ENCODE measurements at regions not wholly inside any gene's neighbourhood (a gene's known extent, or its start where the extent isn't known, plus 50 kb on each side); places are given as distances from the start of the nearest gene placed in this dataset.

DNA sequence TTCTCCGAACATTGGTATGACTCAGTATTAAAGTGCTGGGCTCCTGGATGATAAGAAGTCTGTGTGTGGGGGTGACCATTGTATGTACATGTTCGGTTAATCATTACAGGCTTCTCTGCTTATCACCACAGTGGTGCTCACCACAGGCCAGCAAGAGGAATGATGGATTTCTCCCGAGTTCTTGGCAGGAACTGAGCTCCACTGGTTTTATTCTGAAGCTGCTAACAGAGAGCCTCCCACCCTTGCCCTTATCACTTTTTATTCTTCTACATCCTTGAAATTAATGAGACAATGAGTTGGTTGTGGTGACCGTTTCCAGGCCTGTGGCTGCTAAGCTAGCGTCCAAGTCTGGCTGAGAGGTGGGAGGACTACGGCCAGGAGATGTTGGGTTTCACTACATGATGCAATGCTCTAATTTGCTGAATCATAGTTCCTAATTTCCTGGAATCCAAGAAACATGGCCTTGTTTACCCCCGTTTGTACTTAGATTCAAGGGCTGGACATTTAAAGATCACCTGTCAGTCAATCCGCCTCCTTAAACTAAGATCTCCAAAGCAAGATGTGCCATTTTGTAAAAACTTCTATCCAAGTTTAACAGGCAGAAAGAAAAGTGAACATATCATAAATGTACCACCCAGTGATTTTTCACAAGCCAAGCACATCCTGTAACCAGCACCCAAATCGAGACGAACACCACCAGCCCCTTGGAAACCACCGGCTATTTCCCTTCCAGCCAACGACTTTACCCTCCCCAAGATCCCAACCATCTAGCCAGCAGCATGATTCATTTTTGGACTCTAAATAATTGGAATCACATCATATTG is 172.5 kb downstream of the FOXA2 start (continued):
- TF ChIP-seq, protein P1, sequence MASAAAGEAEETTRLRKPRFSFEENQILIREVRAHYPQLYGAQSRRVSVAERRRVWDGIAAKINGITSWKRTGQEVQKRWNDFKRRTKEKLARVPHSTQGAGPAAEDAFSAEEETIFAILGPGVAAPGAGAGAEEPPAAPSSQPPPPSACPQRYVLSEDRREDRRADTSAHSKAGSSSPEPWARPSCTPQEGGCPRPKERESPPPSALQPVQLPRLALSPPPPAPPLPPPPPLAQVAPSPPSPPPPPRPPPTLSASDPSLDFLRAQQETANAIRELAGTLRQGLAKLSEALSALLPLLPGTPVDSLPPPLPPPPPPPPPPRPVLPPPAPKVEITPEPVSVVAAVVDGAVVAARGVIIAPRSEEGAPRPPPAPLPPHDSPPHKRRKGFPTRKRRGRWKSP (CRISPR knock-in tag; IDR thresholded peaks at IDR 0.05), result peak; percentile 76; the same call in 1 of the 2 replicates
- TF ChIP-seq KLF6 (CRISPR knock-in tag; IDR thresholded peaks at IDR 0.05) (no peak), EHMT2 (IDR thresholded peaks at IDR 0.05; ENCODE audit: borderline replicate concordance, low read depth, low read length) (peak; percentile 87), ATF7-NPFF (CRISPR knock-in tag; IDR thresholded peaks at IDR 0.05; ENCODE audit: low read depth) (no peak), KLF9 (CRISPR knock-in tag; IDR thresholded peaks at IDR 0.05; ENCODE audit: low read depth) (no peak), ZNF501 (CRISPR knock-in tag; IDR thresholded peaks at IDR 0.05) (peak; percentile 90), ZNF549 (CRISPR knock-in tag; IDR thresholded peaks at IDR 0.05) (no peak), SOX6 (IDR thresholded peaks at IDR 0.05) (no peak), SOX6 (CRISPR knock-in tag; IDR thresholded peaks at IDR 0.05) (peak; percentile 93), ZSCAN29 (CRISPR knock-in tag; conservative IDR thresholded peaks at IDR 0.05) (peak; percentile 55; the same call in 1 of the 2 replicates), MYC (CRISPR knock-in tag; IDR thresholded peaks at IDR 0.05; ENCODE audit: borderline replicate concordance) (no peak)
- TF ChIP-seq, protein P2, sequence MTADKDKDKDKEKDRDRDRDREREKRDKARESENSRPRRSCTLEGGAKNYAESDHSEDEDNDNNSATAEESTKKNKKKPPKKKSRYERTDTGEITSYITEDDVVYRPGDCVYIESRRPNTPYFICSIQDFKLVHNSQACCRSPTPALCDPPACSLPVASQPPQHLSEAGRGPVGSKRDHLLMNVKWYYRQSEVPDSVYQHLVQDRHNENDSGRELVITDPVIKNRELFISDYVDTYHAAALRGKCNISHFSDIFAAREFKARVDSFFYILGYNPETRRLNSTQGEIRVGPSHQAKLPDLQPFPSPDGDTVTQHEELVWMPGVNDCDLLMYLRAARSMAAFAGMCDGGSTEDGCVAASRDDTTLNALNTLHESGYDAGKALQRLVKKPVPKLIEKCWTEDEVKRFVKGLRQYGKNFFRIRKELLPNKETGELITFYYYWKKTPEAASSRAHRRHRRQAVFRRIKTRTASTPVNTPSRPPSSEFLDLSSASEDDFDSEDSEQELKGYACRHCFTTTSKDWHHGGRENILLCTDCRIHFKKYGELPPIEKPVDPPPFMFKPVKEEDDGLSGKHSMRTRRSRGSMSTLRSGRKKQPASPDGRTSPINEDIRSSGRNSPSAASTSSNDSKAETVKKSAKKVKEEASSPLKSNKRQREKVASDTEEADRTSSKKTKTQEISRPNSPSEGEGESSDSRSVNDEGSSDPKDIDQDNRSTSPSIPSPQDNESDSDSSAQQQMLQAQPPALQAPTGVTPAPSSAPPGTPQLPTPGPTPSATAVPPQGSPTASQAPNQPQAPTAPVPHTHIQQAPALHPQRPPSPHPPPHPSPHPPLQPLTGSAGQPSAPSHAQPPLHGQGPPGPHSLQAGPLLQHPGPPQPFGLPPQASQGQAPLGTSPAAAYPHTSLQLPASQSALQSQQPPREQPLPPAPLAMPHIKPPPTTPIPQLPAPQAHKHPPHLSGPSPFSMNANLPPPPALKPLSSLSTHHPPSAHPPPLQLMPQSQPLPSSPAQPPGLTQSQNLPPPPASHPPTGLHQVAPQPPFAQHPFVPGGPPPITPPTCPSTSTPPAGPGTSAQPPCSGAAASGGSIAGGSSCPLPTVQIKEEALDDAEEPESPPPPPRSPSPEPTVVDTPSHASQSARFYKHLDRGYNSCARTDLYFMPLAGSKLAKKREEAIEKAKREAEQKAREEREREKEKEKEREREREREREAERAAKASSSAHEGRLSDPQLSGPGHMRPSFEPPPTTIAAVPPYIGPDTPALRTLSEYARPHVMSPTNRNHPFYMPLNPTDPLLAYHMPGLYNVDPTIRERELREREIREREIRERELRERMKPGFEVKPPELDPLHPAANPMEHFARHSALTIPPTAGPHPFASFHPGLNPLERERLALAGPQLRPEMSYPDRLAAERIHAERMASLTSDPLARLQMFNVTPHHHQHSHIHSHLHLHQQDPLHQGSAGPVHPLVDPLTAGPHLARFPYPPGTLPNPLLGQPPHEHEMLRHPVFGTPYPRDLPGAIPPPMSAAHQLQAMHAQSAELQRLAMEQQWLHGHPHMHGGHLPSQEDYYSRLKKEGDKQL (CRISPR knock-in tag; IDR thresholded peaks at IDR 0.05; ENCODE audit: low read depth), result no peak; the same call in none of the 2 replicates
- TF ChIP-seq, protein P3, sequence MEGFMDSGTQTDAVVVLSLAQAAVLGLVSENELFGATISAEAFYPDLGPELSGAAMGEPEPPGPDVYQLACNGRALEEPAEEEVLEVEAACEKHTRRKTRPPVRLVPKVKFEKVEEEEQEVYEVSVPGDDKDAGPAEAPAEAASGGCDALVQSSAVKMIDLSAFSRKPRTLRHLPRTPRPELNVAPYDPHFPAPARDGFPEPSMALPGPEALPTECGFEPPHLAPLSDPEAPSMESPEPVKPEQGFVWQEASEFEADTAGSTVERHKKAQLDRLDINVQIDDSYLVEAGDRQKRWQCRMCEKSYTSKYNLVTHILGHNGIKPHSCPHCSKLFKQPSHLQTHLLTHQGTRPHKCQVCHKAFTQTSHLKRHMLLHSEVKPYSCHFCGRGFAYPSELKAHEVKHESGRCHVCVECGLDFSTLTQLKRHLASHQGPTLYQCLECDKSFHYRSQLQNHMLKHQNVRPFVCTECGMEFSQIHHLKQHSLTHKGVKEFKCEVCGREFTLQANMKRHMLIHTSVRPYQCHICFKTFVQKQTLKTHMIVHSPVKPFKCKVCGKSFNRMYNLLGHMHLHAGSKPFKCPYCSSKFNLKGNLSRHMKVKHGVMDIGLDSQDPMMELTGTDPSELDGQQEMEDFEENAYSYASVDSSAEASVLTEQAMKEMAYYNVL (CRISPR knock-in tag; IDR thresholded peaks at IDR 0.05; ENCODE audit: borderline replicate concordance), result peak; percentile 69; the same call in 1 of the 2 replicates
- TF ChIP-seq, protein P4, sequence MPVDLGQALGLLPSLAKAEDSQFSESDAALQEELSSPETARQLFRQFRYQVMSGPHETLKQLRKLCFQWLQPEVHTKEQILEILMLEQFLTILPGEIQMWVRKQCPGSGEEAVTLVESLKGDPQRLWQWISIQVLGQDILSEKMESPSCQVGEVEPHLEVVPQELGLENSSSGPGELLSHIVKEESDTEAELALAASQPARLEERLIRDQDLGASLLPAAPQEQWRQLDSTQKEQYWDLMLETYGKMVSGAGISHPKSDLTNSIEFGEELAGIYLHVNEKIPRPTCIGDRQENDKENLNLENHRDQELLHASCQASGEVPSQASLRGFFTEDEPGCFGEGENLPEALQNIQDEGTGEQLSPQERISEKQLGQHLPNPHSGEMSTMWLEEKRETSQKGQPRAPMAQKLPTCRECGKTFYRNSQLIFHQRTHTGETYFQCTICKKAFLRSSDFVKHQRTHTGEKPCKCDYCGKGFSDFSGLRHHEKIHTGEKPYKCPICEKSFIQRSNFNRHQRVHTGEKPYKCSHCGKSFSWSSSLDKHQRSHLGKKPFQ (CRISPR knock-in tag; IDR thresholded peaks at IDR 0.05; ENCODE audit: insufficient replicate concordance), result peak; percentile 68
- TF ChIP-seq, protein P5, sequence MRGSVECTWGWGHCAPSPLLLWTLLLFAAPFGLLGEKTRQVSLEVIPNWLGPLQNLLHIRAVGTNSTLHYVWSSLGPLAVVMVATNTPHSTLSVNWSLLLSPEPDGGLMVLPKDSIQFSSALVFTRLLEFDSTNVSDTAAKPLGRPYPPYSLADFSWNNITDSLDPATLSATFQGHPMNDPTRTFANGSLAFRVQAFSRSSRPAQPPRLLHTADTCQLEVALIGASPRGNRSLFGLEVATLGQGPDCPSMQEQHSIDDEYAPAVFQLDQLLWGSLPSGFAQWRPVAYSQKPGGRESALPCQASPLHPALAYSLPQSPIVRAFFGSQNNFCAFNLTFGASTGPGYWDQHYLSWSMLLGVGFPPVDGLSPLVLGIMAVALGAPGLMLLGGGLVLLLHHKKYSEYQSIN (CRISPR knock-in tag; IDR thresholded peaks at IDR 0.05; ENCODE audit: borderline replicate concordance), result no peak

All from HepG2 (cell line).